ENCODE measurements at regions not wholly inside any gene's neighbourhood (a gene's known extent, or its start where the extent isn't known, plus 50 kb on each side); places are given as distances from the start of the nearest gene placed in this dataset.

DNA sequence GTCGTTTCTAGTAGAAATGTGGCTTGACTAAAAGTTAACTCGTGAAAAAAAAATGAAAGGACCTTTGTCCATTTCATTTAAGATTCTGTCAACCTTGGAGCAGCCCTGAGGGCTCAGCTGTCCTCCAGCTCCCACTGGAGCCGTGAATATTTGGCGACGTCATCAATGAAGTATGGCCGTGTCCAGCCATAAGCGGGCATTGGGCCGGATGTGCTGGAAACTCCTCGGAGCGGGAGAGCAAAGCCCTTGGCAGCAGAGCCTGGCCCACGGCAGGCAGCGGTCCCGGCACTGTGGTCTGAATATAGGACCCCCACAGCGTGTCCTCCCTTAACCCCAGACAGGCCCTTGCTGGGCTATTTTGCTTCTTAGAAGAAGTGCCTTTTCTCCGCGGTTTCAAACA lies 50.0 kb downstream of the JAKMIP3 start:
- H3K9ac ChIP-seq = no peak overlapping the region
- TF ChIP-seq Cebpa-rat (IDR thresholded peaks at IDR 0.05) = no peak
- no peaks in the 10 kb centered on the region for H4K20me1 ChIP-seq
- H3K36me3 ChIP-seq = no peaks in the 10 kb centered on the region
- no peaks in the 10 kb centered on the region for H3K27me3 ChIP-seq
- no peaks in the 10 kb centered on the region for H3K9me3 ChIP-seq
- no peak overlapping the region for H3K4me3 ChIP-seq
- peaks cover 39% of the 10 kb centered on the region for H3K4me1 ChIP-seq
- no peak overlapping the region for H3K27ac ChIP-seq
- H3K4me2 ChIP-seq = no peak overlapping the region

DNA sequence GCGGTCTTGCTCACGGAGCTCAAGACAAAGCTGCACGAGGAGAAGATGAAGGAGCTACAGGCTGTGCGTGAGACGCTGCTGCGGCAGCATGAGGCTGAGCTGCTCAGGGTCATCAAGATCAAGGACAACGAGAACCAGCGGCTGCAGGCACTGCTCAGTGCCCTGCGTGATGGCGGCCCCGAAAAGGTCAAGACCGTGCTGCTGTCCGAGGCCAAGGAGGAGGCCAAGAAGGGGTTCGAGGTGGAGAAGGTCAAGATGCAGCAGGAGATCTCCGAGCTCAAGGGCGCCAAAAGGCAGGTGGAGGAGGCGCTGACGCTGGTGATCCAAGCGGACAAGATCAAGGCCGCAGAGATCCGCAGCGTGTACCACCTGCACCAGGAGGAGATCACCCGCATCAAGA lies 51.4 kb downstream of the JAKMIP3 start:
- TF ChIP-seq Cebpa-rat (IDR thresholded peaks at IDR 0.05) = no peak
- Histone ChIP-seq H3K9me3 (no peaks in the 10 kb centered on the region), H3K9ac (no peak overlapping the region), H4K20me1 (no peaks in the 10 kb centered on the region), H3K27ac (no peak overlapping the region), H3K4me2 (no peak overlapping the region), H3K27me3 (no peaks in the 10 kb centered on the region), H3K4me3 (no peak overlapping the region), H3K4me1 (peaks cover 26% of the 10 kb centered on the region), H3K36me3 (no peaks in the 10 kb centered on the region)

DNA sequence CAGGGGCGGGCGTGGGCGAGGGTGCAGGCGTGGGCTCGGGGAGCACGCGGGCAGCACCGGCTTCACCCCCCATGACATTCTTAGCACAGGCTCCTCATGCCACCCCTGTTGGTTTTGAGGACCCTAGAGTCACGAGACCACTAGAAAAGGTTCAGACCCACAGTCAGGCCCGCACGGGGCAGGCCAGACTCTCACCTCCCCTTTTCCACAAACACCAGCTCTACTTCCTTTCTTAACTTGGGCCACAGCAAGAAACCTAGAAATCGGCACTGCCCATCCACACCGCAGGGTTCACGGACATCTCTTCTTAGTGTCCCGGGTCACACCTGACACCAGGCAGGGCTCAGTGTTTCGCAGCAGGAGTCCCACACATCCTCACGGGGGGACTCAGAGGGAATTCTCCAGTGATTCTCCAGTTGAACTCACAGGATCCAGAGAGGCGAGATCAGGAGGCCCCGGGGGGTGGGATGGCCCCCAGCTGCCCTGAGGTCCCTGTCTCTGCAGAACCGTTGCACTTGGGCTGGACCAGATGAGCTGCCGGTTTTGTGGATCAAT lies 52.0 kb downstream of the JAKMIP3 start:
- no peaks in the 10 kb centered on the region for H3K9me3 ChIP-seq
- no peak overlapping the region for H3K9ac ChIP-seq
- no peak for TF ChIP-seq Cebpa-rat (IDR thresholded peaks at IDR 0.05)
- no peak overlapping the region for H3K4me3 ChIP-seq
- H3K27me3 ChIP-seq = no peaks in the 10 kb centered on the region
- H3K36me3 ChIP-seq = no peaks in the 10 kb centered on the region
- H3K27ac ChIP-seq = no peak overlapping the region
- H3K4me1 ChIP-seq = peaks cover 20% of the 10 kb centered on the region
- H3K4me2 ChIP-seq = no peak overlapping the region
- no peaks in the 10 kb centered on the region for H4K20me1 ChIP-seq

DNA sequence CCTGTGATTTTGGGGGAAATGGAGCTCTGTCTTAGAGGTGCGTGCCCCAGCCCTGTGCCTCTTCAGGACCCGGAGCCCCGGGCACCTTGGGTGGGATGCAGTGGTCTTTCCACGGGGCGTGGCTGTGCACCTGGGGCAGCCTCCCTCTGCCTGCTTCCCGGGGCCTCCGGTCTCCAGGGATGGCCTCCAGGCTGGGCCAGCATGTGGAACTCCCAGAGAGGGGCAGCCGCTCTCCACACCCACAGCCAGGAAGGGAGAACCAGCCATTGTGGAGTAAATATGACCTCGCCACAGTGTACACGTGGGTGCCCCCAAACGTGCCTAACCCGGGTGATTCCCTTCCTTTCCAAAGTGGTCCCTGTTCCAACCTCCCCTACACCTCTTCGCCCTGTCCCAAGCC lies 52.6 kb downstream of the JAKMIP3 start:
- Histone ChIP-seq H3K27ac (no peak overlapping the region), H3K9ac (no peak overlapping the region), H3K4me3 (no peak overlapping the region), H3K27me3 (no peaks in the 10 kb centered on the region), H3K36me3 (no peaks in the 10 kb centered on the region), H3K9me3 (no peaks in the 10 kb centered on the region), H3K4me2 (0 out of 2 replicates have a peak overlapping the region, but pooled peaks have one; percentile 28), H3K4me1 (peaks cover 20% of the 10 kb centered on the region), H4K20me1 (no peaks in the 10 kb centered on the region)
- no peak for TF ChIP-seq Cebpa-rat (IDR thresholded peaks at IDR 0.05)

DNA sequence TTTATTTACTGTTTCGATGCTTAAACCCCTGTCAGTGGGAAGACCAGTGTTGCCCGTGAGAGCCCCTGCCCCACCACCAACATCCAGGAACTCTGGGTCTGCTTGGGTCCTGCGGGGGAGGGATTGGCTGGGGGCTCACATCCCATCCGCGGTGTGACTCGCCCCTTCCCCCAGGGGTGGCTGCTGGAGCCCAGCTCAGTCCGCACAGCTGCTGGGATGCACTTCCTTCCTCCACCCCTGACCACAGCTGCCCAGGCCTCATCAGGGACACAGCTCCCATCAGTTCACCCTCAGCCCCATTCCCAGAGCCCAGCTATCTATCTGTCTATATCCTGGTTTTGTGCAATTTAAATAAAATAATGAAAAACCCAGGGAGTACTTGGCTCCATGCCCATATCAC lies 54.5 kb downstream of the JAKMIP3 start:
- H3K9ac ChIP-seq = no peak overlapping the region
- no peaks in the 10 kb centered on the region for H4K20me1 ChIP-seq
- TF ChIP-seq Cebpa-rat (IDR thresholded peaks at IDR 0.05) = no peak
- H3K36me3 ChIP-seq = no peaks in the 10 kb centered on the region
- H3K27me3 ChIP-seq = no peaks in the 10 kb centered on the region
- H3K27ac ChIP-seq = no peak overlapping the region
- H3K4me1 ChIP-seq = peaks cover 20% of the 10 kb centered on the region
- no peak overlapping the region; the same call in 1 of the 2 replicates for H3K4me2 ChIP-seq
- no peak overlapping the region for H3K4me3 ChIP-seq
- no peaks in the 10 kb centered on the region for H3K9me3 ChIP-seq

DNA sequence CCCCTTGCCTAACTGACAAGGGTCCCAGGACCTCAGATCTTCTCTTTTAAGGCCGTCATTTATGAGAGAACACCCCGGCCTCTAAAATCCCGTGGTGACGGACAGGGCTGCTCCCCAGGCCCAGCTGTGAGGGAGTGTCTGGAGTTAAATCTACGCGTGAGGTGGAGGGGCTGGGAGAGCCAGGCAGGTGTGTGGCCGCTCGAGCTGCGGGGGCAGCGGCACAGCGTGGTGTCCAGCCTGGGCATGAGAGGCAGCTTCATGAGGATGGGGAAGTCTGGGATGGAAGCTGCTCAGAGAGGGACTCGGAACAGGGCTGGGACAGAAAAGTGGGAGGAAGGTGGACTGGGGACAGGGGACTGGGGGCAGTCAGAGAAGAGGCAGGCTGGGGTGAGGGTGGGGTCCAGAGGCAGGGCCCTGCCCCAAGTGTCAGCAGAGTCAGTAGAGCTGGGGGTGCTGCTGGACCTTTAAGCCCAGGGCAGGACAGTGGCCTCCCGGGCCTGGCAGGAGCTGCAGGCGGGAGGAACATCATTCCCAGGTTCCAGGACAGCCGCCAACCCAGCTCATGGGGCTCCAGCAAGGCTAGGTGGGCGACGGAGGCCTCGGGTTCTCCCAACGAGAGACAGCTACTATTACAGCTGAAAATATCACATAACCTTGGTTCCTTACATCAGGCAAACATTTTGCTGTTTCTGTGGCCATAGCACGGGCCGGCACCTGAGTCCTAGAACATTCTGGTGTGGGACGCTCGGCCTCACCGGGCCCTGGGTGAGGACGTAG lies 55.2 kb downstream of the JAKMIP3 start:
- Histone ChIP-seq H3K27ac (no peak overlapping the region), H3K4me2 (no peak overlapping the region), H3K9ac (no peak overlapping the region), H3K4me1 (peaks cover 20% of the 10 kb centered on the region), H3K27me3 (no peaks in the 10 kb centered on the region), H3K4me3 (no peak overlapping the region), H4K20me1 (no peaks in the 10 kb centered on the region), H3K9me3 (no peaks in the 10 kb centered on the region), H3K36me3 (no peaks in the 10 kb centered on the region)
- TF ChIP-seq Cebpa-rat (IDR thresholded peaks at IDR 0.05) = no peak

DNA sequence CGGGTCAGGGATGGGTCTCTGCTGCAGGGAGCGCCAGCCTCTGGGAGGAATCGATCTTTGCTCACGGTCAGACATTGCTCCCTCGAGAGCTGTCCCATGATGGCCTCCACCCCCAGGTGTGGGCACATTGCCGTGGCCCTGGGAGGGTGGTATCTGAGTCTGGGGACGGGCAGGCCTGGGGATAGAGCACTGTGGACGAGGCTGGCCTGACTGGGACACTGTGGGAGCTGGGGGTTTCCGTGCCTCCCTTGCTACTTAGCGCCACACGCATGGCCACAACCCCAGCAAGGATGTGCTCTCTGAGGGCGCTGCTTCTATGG lies 55.7 kb downstream of the JAKMIP3 start:
- Histone ChIP-seq H3K4me1 (peaks cover 20% of the 10 kb centered on the region), H3K27me3 (no peaks in the 10 kb centered on the region), H3K4me3 (no peak overlapping the region), H3K4me2 (no peak overlapping the region), H3K9ac (no peak overlapping the region), H3K27ac (no peak overlapping the region), H3K9me3 (no peaks in the 10 kb centered on the region), H4K20me1 (no peaks in the 10 kb centered on the region), H3K36me3 (no peaks in the 10 kb centered on the region)
- TF ChIP-seq Cebpa-rat (IDR thresholded peaks at IDR 0.05) = no peak

DNA sequence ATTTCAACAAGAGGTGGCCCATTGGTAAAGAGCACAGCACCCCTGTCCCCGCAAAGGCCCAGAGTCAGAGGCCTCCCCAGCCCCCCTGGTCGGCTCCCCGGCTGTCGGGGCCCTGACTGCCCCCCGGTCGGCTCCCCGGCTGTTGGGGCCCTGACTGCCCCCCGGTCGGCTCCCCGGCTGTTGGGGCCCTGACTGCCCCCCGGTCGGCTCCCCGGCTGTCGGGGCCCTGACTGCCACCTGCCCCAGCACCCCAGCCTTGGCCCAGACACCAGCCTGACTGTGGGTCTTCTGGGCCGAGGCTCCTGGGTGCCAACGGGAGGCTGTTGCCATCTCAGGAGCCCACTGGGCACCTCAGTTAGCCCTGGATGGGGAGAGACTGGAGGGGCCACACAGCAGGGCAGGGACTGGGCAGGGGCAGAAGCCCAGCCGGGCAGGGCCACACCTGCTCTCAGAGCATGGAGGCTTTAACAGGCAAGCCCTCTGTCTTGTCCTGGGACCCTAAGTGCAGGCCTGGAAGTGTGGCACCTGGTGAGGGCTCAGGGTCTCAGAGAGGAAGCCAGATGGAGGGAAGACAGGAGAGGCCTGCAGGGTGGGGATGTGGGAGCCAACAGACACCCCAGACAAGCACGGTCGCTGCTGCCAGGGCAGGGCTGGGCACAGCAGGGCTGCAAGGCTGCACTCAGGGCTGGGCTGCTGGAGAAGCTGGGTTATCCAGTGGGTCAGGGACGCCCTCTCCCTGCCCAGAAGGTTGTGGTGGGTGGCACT lies 56.5 kb downstream of the JAKMIP3 start:
- Histone ChIP-seq H3K4me1 (peaks cover 20% of the 10 kb centered on the region), H3K27me3 (no peaks in the 10 kb centered on the region), H3K9me3 (no peaks in the 10 kb centered on the region), H3K4me3 (no peak overlapping the region), H4K20me1 (no peaks in the 10 kb centered on the region), H3K4me2 (no peak overlapping the region), H3K36me3 (no peaks in the 10 kb centered on the region), H3K9ac (no peak overlapping the region), H3K27ac (no peak overlapping the region)
- no peak for TF ChIP-seq Cebpa-rat (IDR thresholded peaks at IDR 0.05)

DNA sequence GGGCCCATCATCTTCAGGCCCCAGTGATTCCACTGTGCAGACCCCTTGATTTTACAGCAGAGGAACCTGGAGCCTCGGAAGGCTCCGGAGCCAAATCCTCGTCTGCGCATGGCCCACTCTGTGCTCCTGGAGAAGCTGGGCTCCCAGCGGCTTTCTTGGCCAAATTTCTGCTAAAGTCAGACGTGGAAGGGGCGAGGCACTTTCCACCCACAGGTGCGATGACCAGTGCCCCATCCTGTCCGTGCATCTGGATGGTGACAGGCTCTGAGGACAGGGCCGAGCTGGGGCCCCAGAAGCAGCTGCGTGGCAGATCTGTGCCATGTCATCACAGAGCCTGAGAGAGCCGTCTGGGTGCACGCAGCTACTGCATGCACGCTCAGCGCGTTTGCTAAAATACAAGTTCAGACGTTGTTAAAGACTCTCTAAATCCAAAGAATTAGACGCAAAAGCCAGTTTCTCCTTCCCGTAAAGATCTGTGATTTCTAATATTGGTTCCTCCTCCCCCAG lies 57.2 kb downstream of the JAKMIP3 start:
- H3K27ac ChIP-seq = no peak overlapping the region
- no peak for TF ChIP-seq Cebpa-rat (IDR thresholded peaks at IDR 0.05)
- H3K4me1 ChIP-seq = peaks cover 20% of the 10 kb centered on the region
- no peak overlapping the region for H3K4me2 ChIP-seq
- no peak overlapping the region for H3K4me3 ChIP-seq
- no peaks in the 10 kb centered on the region for H3K9me3 ChIP-seq
- H3K27me3 ChIP-seq = no peaks in the 10 kb centered on the region
- H3K9ac ChIP-seq = no peak overlapping the region
- H3K36me3 ChIP-seq = no peaks in the 10 kb centered on the region
- H4K20me1 ChIP-seq = no peaks in the 10 kb centered on the region

DNA sequence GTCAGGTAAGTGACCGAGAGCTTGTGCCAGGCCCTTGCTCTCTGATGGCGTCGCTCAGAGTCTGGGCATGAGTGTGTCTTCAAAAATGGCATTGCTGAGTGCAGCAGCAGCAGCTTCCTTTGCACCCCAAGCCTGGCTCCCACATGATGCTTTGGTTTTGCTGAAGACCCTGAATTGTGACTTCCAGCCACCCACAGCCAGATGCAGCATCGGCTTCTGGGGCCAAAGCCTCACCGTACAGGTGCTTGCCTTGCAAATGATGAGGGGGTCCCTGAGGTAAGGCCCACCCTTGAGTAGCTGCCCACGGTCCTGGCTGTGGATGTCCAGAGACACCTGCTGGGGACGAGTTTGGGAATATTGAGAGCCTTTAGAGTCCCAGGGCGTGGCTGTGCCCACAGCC lies 57.9 kb downstream of the JAKMIP3 start:
- H3K9ac ChIP-seq = no peak overlapping the region
- H3K4me1 ChIP-seq = peaks cover 19% of the 10 kb centered on the region
- no peaks in the 10 kb centered on the region for H4K20me1 ChIP-seq
- H3K4me3 ChIP-seq = no peak overlapping the region
- H3K36me3 ChIP-seq = no peaks in the 10 kb centered on the region
- no peaks in the 10 kb centered on the region for H3K9me3 ChIP-seq
- H3K27ac ChIP-seq = no peak overlapping the region
- H3K4me2 ChIP-seq = no peak overlapping the region
- H3K27me3 ChIP-seq = no peaks in the 10 kb centered on the region
- TF ChIP-seq Cebpa-rat (IDR thresholded peaks at IDR 0.05) = no peak
